GM18520 (cell line): ENCODE measurements at regions not wholly inside any gene's neighbourhood (a gene's known extent, or its start where the extent isn't known, plus 50 kb on each side); places are given as distances from the start of the nearest gene placed in this dataset.
"Not testable (repeated sequence)": the region's sequence is repeated elsewhere in the genome, so short reads cannot be mapped to it uniquely, and the experiment has no call there.

Experiments
- ATAC-seq: cut with Tn5 transposase; IDR thresholded peaks from one replicate; pipeline ENCODE4 v1.9.1; 2021; ENCODE audit not compliant: unreplicated experiment

DNA sequence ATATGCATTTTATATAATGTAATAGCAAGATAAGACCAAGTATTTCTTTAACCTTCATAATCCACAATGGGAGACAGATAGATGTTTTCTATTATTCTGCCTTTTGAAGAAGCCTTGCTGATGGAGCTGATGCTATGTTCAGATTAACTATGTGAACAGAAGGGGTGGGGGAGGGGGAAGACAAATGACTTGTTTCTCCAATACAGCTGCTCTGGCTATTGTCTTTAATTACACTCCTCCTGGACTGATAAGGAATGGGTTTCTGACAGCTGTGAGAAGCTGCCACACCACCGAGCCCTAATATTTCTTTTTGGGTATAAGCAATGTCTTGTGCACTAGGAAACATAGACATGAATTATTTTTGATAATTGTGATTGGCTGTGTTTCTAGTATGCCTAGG, 62.0 kb downstream of the CAVIN4 start:
- no peak for ATAC-seq

DNA sequence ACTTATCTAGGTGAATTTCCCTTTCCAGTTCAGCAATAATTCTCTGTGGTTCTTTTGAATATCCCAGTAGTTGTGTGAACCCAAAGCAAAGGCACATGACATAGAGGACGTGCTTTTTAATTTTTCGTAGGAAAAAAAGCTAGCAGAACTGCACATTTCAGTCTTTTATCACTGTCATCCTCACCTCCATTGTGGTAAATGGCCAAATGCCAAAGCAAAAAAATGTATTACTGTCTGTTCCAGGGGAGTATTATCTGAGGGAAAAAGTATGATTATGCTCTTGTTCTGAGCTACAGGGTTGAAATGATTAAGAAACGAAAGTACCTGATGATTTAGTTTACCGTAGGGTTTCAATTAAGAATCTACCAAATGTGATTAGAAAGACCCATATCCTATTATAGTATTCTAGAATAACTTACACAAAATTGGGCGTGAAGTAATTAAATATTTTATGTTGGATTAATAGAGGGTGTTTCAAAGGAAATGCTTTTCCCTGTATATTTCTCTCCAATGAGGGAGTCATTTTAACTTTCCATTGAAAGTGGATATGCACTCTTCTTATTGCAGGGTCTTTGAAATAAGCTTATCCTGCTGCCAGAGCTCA, 62.7 kb downstream of the CAVIN4 start:
- no peak for ATAC-seq

DNA sequence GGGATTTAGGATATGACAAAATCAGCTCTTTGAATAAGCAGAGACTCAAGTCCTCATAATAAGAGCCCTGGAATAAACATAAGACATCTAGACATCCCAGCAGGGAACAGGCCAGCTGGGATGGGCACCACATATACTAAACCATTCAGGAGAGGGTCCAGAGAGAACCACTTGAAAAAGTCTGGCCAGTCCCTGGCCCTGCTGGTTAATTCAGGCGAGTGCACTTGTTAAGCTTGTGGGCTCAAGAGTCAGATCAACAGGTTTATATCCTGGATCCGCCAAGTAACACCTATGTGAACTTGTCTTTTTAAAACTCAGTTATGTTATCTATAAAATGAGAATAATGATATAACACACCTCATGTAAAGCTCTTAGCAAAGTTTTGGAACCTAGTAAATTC, 63.3 kb downstream of the CAVIN4 start:
- ATAC-seq, result no peak

DNA sequence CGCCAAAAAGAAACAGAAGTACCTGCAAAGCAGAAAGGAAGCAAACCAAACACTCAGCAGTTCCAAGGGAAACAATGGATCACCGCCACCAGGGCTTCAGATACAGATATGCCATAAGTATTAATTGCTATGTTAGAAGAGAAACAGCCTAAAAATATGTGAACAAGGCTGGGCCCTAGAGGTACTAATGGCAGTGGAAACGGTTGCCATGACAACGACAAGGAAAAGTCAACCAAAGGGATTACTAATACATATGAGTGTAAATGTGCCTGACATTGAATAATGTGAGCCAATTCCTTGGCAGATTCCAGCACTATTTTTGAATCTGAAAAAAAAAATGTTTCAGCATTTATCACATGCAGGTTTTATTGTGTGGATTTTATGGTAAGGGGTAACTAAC, 75.0 kb downstream of the CAVIN4 start:
- no peak for ATAC-seq

DNA sequence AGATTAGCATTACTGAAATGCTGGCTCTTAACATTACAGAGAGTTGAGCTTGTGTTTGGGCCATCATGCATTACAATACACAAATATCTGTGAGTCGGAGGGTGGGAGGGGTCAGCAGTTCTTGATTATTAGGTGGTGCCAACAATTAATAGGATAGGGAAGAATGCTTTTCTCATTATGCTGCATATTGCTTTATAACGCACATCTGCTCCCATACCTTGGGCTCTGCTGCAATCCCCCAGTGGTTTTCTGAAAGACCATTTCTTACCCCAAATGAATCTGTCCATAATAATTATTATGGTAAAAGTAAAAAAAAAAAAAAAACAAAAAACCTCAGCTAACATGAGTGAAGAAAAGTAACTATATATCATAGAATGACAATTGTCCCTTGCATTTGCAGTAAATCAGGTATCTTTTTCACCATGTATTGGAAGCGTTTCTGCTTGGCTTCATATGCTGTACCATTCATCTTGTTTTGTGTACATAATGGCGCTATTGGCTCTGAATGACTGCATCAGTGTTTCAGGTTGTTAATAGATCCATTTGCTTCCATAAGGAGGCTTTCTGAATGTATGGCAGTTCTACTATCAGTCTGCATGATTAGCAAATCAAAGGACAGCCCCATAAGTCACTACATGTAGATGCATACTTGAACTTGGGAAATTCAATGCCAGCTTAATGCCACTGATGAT, 75.9 kb downstream of the CAVIN4 start:
- ATAC-seq, result no peak

DNA sequence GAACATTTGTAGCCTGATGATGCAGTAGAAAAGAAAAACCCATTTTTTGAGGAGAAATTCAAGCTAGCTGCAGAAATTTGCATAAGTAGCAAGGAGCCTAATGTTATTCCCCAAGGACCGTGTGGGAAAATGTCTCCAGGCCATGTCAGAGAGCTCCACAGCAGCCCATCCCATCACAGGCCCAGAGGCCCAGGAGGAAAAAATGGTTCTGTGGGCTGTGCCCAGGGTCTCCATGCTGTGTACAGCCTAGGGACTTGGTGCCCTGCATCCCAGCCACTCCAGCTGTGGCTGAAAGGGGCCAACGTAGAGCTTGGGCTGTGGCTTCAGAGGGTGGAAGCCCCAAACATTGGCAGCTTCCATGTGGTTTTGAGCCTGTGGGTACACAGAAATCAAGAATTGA, 79.0 kb downstream of the CAVIN4 start:
- ATAC-seq, result not testable (repeated sequence)

DNA sequence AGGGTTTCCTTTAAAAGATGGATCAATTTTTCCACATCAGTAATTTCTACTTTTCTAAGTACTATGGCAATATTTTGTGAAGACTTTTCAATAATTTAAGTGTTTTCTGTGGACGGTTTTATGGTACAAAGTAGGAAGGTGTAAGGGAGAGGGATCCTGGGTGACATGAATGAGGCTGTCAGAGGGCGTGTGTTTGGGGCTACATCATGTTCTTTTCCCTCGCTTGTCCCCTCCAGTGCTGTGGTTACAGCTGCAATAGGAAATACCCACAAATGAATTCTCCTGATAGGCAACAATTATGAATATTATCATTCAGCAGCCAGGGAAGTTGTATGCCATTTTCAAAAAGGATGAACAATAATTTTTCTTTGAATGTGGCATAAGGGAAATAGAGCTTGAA, 83.8 kb downstream of the CAVIN4 start:
- no peak for ATAC-seq

DNA sequence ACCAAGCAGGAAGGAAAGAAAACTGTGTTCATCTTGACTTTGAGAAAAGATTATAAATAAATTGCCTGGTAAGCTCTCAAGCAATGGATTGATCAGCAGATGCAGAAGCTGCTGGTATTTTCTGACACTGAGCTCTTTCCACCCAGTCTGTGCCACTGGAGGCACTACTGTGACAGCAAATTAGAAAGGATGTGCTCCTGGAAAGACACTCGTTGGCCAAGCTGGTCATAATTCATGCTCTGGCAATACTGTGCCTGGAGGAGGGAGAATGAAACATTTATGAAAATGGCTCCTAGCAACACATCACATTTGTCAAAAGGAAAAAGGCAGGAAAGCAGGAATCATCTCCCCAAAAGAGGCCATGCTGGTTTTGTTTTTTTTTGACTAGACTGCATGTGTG, 84.2 kb downstream of the CAVIN4 start:
- no peak for ATAC-seq

DNA sequence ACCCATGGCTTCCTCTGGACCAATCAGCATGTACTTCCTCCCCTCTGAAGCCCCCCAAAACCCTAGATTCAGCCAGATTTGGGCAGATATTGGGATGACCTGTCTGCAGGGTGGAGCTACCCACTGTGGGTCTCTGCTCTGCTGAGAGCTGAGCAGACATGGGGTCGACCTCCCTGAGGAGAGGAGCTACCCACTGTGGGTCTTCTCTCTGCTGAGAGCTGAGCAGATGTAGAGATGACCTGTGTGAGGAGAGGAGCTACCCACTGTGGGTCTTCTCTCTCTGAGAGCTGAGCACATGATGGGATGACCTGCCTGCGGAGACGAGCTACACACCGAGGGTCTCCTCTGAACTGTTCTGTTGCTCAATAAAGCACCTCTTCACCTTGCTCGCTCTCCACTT, 89.6 kb downstream of the CAVIN4 start:
- ATAC-seq, result no peak

DNA sequence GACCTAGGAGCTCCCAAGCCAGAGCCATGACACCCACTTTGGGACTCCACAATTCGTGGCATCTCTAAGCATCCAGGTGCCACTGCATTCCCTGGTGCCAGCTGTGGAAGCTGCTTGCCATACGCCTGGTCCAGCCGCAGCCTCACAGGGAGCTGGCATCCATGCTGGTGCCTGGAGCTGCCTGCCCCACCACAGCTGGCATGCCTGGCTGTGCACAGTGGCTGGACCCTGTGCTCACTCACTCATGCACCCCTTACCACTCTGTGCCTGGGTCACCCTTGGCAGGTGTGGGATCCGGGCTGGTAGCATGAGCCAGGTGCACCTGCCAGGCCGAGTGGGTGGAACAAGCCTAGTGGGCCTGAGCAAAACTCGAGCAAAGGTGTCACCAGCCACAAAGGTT, 90.1 kb downstream of the CAVIN4 start:
- no peak for ATAC-seq

DNA sequence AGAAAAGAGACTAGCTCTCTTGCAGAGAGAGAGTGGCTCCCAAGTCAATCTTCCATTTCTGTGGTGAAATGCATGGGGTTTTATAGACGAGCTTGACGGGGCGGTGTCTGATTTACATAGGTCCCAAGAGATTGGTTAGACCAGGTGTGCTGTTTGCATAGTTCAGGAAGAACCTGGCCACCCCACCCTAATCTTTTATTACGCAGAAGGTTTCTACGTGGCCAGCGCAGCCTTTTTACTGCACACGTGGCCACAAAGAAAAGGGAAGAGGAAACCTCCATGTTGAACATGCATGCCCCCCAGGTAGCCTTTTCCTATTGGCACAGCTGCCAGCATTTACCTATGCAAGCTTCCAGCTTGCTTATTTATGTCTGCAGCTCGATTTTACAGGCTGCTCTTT, 92.1 kb downstream of the CAVIN4 start:
- no peak for ATAC-seq

DNA sequence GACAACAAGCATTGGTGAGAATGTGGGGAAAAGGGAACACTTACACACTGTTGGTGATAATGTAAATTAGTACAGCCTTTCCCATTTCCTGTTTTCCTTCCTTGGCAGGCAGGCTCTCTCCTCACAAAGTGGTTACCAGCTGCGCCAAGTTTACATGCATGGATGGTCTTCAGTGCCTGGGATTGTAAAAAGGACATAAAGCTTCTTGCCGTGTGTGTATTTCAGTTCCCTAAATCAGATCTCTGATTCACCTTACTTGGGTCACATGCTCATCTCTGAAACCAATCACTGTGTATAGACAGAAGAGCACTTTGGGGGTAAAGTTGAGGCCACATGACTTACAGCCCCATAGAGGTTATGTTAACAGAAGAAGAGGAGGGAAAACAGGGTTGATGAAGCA, 92.8 kb downstream of the CAVIN4 start:
- no peak for ATAC-seq

DNA sequence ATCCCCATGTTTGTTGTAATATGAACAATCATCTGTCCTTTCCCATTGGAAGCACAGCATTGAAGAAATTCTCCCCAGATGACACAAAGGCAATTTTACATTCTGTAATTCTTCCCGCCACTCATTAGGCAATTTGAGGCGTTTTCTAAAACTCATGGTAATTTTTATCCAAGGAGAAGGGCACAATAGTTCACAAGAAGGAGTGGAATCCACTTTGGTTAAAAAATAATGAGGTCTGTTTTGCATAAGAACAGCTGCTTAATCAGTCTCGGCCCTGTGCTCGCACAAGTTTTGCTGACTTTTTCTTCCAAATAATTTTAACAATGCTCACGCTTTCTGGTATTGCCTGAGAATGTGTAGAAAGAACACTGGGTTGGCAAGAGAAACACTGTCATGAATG, 94.0 kb downstream of the CAVIN4 start:
- no peak for ATAC-seq

DNA sequence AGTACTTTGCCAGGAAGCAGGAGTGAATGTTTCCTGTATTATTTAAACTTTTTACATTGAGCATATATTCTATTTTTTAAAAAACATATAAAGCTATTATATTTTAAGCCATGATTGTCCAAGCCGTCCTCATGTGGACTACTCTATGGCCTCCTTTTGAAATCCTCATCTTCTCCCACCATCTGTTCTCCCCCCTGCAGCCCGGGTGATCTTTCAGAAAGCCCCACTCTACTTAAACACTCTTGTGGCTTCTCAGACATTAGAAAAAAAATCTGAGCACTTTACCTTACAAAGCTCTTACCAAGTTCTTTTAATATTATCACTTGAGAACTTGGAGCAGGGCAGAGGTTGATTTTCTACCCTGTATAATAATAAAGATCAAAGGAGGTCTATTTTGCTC, 95.4 kb downstream of the CAVIN4 start:
- ATAC-seq, result no peak

DNA sequence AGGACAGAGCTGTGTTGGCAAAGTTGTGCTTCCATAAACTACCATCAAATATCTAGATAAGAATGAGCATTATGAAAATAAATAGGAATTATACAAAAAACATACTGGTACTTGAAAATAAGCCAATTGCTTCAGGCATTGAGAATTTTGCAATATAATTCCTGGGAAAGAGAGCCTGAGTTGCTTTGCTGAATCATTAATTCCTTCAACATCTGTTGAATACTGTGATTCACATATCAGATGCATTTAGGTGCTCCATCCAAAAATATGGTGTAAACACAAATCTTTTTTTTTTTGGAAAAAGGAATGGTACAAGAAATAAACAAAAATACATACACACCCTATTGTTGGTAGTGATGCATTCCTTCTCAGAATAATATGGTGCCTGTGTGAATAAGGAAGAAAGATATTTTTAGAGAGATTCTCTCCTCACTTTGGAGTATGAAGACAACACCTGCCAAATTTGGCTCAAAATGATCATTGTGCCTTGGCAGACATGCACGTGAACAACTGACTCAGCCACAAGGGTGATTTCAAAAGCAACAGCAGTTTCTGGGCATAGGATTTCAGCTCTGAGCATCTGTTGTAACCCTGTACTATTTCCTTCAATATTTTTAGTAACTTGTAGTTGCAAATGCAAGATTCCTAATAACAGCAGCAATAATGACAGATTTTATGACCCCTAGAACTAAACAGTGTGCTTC, 96.7 kb downstream of the CAVIN4 start:
- no peak for ATAC-seq

DNA sequence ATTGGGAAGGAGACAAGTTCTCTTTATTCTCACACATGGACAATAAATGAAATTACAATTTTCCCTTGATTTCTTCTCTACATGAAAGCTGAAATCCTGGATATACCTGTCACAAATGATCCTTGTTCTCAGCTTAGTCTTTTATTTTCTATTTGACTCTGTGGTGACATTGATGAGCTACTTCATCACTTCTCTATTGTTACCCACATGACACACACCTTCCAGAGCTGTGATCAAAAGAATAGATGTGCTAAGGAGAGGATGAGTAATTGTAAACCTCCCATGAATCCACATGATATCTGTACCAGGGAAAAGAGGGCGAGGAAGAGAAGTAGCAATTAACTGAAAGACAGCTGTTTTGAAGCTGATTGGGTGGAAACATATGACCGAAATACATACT, 102.0 kb downstream of the CAVIN4 start:
- ATAC-seq, result no peak

DNA sequence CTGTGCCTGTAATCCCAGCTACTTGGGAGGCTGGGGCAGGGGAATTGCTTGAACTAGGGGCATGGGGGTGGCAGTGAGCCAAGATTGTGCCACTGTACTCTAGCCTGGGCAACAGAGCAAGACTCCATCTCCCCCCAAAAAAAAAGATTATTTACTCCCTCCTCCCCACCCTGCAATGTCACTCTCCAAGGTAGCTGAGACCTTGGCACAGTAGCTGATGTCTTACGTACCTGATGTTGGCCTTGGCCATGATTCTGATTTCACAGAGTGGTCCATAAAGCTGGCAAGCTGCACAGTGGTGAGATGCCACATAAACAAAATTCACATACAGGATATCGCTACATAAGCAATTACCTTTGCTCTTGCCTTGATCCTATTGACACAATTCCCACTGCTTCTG, 108.5 kb downstream of the CAVIN4 start:
- no peak for ATAC-seq

DNA sequence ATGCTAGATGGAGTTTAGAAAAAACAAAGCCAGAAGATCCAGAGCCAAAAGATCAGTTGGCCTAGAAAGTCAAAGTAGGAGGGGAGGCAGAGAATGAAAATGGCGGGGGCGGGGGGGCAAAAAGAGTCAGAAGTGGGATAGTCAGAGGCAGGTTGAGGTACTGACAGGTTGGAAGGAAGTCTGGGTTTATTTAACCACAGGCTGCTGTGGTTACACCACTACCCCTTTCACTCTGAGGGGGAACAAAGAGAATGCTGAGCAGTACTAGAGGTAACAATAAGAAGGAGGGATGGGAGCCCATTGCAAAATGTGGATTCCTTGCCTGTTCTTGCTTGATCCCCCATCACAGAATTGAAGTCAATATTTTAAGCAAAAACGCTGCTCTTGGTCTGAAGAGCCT, 111.8 kb downstream of the CAVIN4 start:
- ATAC-seq, result peak; percentile 55

DNA sequence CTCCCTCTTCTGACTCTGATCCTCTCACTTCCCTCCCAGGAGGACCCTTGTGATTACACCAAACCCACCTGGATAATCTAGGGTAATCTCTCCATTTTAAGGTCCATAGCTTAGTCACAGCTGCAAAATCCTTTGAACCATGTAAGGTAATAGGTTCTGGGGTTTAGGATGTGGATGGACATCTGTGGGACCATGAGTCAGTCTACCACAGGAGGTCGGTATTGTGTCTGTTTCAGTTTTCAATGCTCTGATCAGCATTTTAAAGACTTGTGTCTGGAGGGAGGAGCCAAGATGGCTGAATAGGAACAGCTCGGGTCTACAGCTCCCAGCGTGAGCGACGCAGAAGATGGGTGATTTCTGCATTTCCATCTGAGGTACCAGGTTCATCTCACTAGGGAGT, 112.6 kb downstream of the CAVIN4 start:
- ATAC-seq, result no peak

DNA sequence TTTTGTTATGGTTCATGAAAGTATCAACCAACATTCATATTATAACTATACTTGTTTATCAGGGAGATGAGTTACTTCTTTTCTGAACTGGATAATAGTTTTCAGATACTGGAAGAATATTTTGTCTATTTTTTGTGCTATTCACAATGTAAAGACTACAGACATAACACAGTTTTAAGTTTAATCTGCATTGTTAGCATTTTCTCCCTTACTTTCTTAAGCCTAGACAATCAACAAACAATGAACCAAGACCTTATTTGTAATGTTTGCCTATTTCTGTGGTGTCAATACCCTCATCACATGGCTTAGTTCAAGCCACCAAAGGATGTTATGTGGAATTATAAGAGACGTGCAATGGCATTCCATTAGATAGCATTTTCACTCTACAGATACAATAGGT, 119.5 kb downstream of the CAVIN4 start:
- no peak for ATAC-seq

DNA sequence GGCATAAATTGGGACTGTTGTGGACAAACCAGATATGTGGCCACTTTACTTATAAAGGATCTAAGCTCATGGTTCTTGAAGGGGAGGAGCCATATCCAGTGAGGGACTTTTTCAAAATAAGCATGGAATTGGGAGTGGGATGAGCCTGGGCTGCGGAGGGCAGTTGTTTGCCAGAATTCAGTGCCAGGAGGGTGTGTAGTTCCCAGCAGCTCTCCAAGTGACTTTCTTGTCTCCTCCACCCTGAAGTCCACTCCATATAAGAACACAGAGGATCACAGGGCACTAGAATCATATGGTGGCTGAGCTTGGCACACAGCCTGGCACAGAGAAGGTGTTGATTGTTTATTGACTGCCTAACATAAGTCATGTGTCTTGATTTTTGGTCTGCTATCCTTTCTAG, 121.1 kb downstream of the CAVIN4 start:
- ATAC-seq, result no peak

DNA sequence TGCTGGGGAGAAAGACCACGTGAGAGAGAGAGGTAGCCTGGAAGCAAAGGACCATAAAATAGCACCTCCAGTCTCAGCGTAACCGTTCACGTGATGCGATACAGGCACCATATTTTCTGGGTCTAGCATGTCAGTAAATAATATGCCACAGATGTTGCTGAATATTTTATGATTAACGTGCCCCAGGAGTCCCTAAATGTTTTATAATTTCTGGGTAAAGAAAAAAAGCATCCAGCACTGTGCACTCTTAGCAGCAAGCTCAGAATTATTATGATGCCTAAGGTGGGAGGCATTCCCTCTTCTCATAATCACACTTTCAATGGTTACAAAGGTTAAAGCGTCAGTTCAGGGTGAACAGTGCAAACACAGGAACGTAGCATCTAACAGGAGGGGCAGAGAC, 121.8 kb downstream of the CAVIN4 start:
- no peak for ATAC-seq
